ENCODE measurements at regions not wholly inside any gene's neighbourhood (a gene's known extent, or its start where the extent isn't known, plus 50 kb on each side); places are given as distances from the start of the nearest gene placed in this dataset.

GRCh38 chr21:43361127-43361492, 65.8 kb downstream of the SIK1 start:
- TF ChIP-seq CTCF (IDR thresholded peaks at IDR 0.05) (no peak), POLR2A (IDR thresholded peaks at IDR 0.05) (no peak)
